B cell (primary cell): ENCODE measurements at regions not wholly inside any gene's neighbourhood (a gene's known extent, or its start where the extent isn't known, plus 50 kb on each side); places are given as distances from the start of the nearest gene placed in this dataset.

Experiments
- ATAC-seq: fragments of 200-7000 bp; cut with Tn5 transposase; one replicate; pipeline ENCODE4 v1.10.0; 2021; ENCODE audit warnings: low read depth, mild to moderate bottlenecking, moderate number of reproducible peaks, moderate library complexity
- CTCF ChIA-PET: fragments of 350-600 bp; sonication (Branson Sonifier 250); formaldehyde crosslinking; loops from one replicate; lab custom pipeline; 2021; ENCODE audit warnings: antibody characterized with exemption, inconsistent platforms; lab: Charles Lee
- POLR2A ChIA-PET: fragments of 350-600 bp; sonication (Branson Sonifier 250); formaldehyde crosslinking; loops from one replicate; lab custom pipeline; 2021; ENCODE audit warnings: antibody characterized with exemption; lab: Charles Lee
- DNase-seq: peaks from one replicate; pipeline ENCODE4 v3.0.0; 2013
- H2AFZ ChIP-seq: 2 replicates; pipeline ENCODE4 v1.6.1; 2012; ENCODE audit warnings: mild to moderate bottlenecking, low read depth, low read length; ENCODE audit not compliant: insufficient read depth, poor library complexity, severe bottlenecking
- H3K27ac ChIP-seq, 2 donors: 1 replicate in 1 of 2; 2 replicates in 1 of 2; pipeline ENCODE4 v1.5.1; 2012 to 2013; ENCODE audit warnings: low read length in 2 of 2, mild to moderate bottlenecking in 2 of 2, moderate library complexity in 1 of 2
- H3K27me3 ChIP-seq, 4 experiments: fragments of 200-600 bp in 1 of 4; sonication (generic) in 1 of 4; replicated peaks in 1 of 4; 1 replicate in 2 of 4; 2 replicates in 2 of 4; pipeline versions ENCODE4 v1.6.1 to v1.7.0; 2013 to 2016; ENCODE audit warnings: low read length in 3 of 4, mild to moderate bottlenecking in 2 of 4, mixed read lengths in 1 of 4, moderate library complexity in 1 of 4; ENCODE audit not compliant: insufficient read depth in 4 of 4, control insufficient read depth in 3 of 4; ENCODE audit errors: control extremely low read depth in 1 of 4
- H3K36me3 ChIP-seq, 2 experiments: replicated peaks in 1 of 2; 1 replicate in 1 of 2; 2 replicates in 1 of 2; pipeline versions ENCODE4 v1.6.1 to v1.7.1; 2013; ENCODE audit warnings: low read length in 1 of 2; ENCODE audit not compliant: insufficient read depth in 2 of 2, control insufficient read depth in 1 of 2; ENCODE audit errors: control extremely low read depth in 1 of 2, extremely low read depth in 1 of 2
- H3K4me1 ChIP-seq, 2 donors: fragments of 200-600 bp in 1 of 2; sonication (generic) in 1 of 2; 1 replicate in 1 of 2; 2 replicates in 1 of 2; pipeline versions ENCODE4 v1.5.1 to v1.6.1; 2013 to 2017; ENCODE audit warnings: low read length in 2 of 2; ENCODE audit not compliant: control insufficient read depth in 2 of 2, insufficient read depth in 2 of 2
- H3K4me2 ChIP-seq: replicated peaks from 2 replicates; pipeline ENCODE3; 2012; ENCODE audit warnings: mild to moderate bottlenecking, low read depth, low read length; ENCODE audit not compliant: poor library complexity, severe bottlenecking
- H3K4me3 ChIP-seq, 5 experiments: fragments of 200-600 bp in 1 of 5; sonication (generic) in 1 of 5; 1 replicate in 3 of 5; 2 replicates in 2 of 5; pipeline versions ENCODE4 v1.5.1 to v1.7.0; 2011 to 2016; ENCODE audit warnings: low read length in 4 of 5, mild to moderate bottlenecking in 4 of 5, low read depth in 2 of 5, control low read depth in 1 of 5, moderate library complexity in 1 of 5; ENCODE audit not compliant: insufficient read depth in 1 of 5; ENCODE audit errors: control extremely low read depth in 1 of 5, extremely low read depth in 1 of 5
- H3K79me2 ChIP-seq: fragments of 200-600 bp; sonication (generic); one replicate; pipeline ENCODE4 v1.6.0; 2016; ENCODE audit warnings: low read length; ENCODE audit not compliant: control insufficient read depth, insufficient read depth
- H3K9ac ChIP-seq: fragments of 200-600 bp; sonication (generic); 2 replicates; pipeline ENCODE4 v1.6.1; 2017; ENCODE audit warnings: mild to moderate bottlenecking, low read length, moderate library complexity
- H3K9me3 ChIP-seq, 3 donors: one replicate each; pipeline versions ENCODE4 v1.6.1 to v1.7.1; 2013; ENCODE audit warnings: low read length in 2 of 3; ENCODE audit not compliant: control insufficient read depth in 2 of 3, insufficient read depth in 1 of 3; ENCODE audit errors: control extremely low read depth in 1 of 3
- H4K20me1 ChIP-seq: 2 replicates; pipeline ENCODE4 v1.6.0; 2012; ENCODE audit warnings: mild to moderate bottlenecking, low read length; ENCODE audit not compliant: insufficient read depth, control insufficient read depth, poor library complexity, severe bottlenecking
- H3K27ac Mint-ChIP-seq: one replicate; pipeline ENCODE4 v1.8.0; 2021; ENCODE audit warnings: mixed read lengths
- H3K27me3 Mint-ChIP-seq: one replicate; pipeline ENCODE4 v1.8.0; 2021; ENCODE audit warnings: mixed read lengths
- H3K4me1 Mint-ChIP-seq: one replicate; pipeline ENCODE4 v1.8.0; 2021; ENCODE audit warnings: mixed read lengths
- H3K4me3 Mint-ChIP-seq: one replicate; pipeline ENCODE4 v1.8.0; 2021; ENCODE audit warnings: mixed read lengths
- H3K9me3 Mint-ChIP-seq: one replicate; pipeline ENCODE4 v1.8.0; 2022; ENCODE audit warnings: mixed read lengths; ENCODE audit not compliant: insufficient read depth
- EZH2 ChIP-seq: IDR thresholded peaks from 2 replicates; pipeline ENCODE4 v1.6.1; 2012; ENCODE audit warnings: borderline replicate concordance, low read depth, mild to moderate bottlenecking, moderate library complexity, low read length; ENCODE audit not compliant: insufficient read depth, poor library complexity, severe bottlenecking
- WGBS: methylation state at CpG from one replicate; pipeline ENCODE4 v1.1.5; 2013; ENCODE audit warnings: missing lambda C conversion rate; ENCODE audit not compliant: insufficient coverage; 5-methylcytosine and 5-hydroxymethylcytosine counted together
- intact Hi-C: fragments of 100-400 bp; cut with micrococcal nuclease; formaldehyde crosslinking; loops from one replicate; pipeline ENCODE4 v1.10.0; 2022
- TF ChIP-seq, protein P1 (sequence below): fragments of 200-600 bp; IDR thresholded peaks from one replicate; pipeline ENCODE4 v1.8.0; 2022; ENCODE audit warnings: antibody characterized with exemption, mild to moderate bottlenecking

DNA sequence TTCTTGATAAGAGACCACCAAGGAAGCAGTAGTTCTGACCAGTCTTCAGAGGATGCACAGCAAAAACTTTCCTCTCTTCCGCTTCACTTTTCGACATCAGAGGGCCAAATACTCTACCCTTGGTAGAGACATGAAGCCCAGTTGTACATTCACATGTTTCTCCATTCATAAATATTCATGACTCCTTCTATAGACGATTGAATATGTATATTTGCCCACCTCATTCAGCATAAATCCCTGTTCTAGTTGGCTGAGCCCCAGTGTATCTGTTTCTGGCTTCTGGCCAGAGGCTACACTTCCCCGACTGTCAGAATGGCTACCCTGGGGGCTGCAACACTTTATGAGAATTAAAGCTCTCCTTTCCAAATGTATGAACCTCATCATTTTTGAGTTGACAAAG is 258.5 kb downstream of the ASXL3 start:
- Histone ChIP-seq H4K20me1 (no peaks in the 10 kb centered on the region), H3K36me3 (no peaks in the 10 kb centered on the region), H2AFZ (no peak overlapping the region), H3K27me3 (no peaks in the 10 kb centered on the region), H3K4me1 (no peaks in the 10 kb centered on the region), H3K9ac (no peak overlapping the region), H3K4me3 (no peak overlapping the region), H3K27ac (no peak overlapping the region), H3K9me3 (no peaks in the 10 kb centered on the region), H3K4me2 (no peak overlapping the region), H3K79me2 (no peaks in the 10 kb centered on the region)
- no peak overlapping the region for H3K27ac Mint-ChIP-seq
- CTCF ChIA-PET = no interaction called here
- POLR2A ChIA-PET = no interaction called here
- TF ChIP-seq, protein P1, sequence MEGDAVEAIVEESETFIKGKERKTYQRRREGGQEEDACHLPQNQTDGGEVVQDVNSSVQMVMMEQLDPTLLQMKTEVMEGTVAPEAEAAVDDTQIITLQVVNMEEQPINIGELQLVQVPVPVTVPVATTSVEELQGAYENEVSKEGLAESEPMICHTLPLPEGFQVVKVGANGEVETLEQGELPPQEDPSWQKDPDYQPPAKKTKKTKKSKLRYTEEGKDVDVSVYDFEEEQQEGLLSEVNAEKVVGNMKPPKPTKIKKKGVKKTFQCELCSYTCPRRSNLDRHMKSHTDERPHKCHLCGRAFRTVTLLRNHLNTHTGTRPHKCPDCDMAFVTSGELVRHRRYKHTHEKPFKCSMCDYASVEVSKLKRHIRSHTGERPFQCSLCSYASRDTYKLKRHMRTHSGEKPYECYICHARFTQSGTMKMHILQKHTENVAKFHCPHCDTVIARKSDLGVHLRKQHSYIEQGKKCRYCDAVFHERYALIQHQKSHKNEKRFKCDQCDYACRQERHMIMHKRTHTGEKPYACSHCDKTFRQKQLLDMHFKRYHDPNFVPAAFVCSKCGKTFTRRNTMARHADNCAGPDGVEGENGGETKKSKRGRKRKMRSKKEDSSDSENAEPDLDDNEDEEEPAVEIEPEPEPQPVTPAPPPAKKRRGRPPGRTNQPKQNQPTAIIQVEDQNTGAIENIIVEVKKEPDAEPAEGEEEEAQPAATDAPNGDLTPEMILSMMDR = no peak
- TF ChIP-seq EZH2 = no peak
- no peak overlapping the region for H3K4me3 Mint-ChIP-seq
- ATAC-seq = no peak
- intact Hi-C loops = no loop called here
- peaks cover 5% of the 10 kb centered on the region for H3K9me3 Mint-ChIP-seq
- WGBS = 100% methylated on average over 3 of the region's 4 CpGs
- no peak for DNase-seq
- no peaks in the 10 kb centered on the region for H3K4me1 Mint-ChIP-seq
- no peaks in the 10 kb centered on the region for H3K27me3 Mint-ChIP-seq

DNA sequence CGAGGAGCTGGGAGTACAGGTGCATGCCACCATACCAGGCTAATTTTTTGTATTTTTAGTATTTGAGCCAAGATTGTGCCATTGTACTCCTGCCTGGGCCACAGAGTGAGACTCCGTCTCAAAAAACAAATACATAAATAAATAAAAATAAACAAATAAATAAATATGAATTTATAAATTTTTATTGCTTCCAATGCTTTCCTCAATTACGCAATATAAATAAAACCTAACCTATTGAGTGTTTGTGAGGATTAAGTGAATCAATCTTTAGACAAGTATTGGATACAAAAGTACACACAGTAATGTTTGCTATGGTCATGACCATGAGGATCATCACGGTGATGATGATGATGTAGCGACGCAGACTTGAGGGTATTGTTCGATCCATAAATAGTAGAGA is 257.4 kb downstream of the ASXL3 start:
- ATAC-seq (no peak), DNase-seq (no peak)
- H3K27ac Mint-ChIP-seq = no peak overlapping the region
- H3K4me3 Mint-ChIP-seq = no peak overlapping the region
- no peaks in the 10 kb centered on the region for H4K20me1 ChIP-seq
- H3K4me1 Mint-ChIP-seq = no peaks in the 10 kb centered on the region
- no peak for TF ChIP-seq EZH2
- TF ChIP-seq, protein P1 = no peak
- peaks cover 6% of the 10 kb centered on the region for H3K9me3 Mint-ChIP-seq
- H3K36me3 ChIP-seq = no peaks in the 10 kb centered on the region
- no peaks in the 10 kb centered on the region for H3K27me3 ChIP-seq
- no peak overlapping the region for H3K4me3 ChIP-seq
- WGBS = 100% methylated on average over 2 of the region's 7 CpGs
- no peaks in the 10 kb centered on the region for H3K27me3 Mint-ChIP-seq
- H2AFZ ChIP-seq = no peak overlapping the region
- ChIA-PET CTCF (no interaction called here), POLR2A (no interaction called here)
- no peaks in the 10 kb centered on the region for H3K79me2 ChIP-seq
- intact Hi-C loops = no loop called here
- no peak overlapping the region for H3K9ac ChIP-seq
- no peaks in the 10 kb centered on the region for H3K4me1 ChIP-seq
- no peak overlapping the region for H3K4me2 ChIP-seq
- no peak overlapping the region for H3K27ac ChIP-seq
- H3K9me3 ChIP-seq = no peaks in the 10 kb centered on the region
